ENCODE measurements at regions not wholly inside any gene's neighbourhood (a gene's known extent, or its start where the extent isn't known, plus 50 kb on each side); places are given as distances from the start of the nearest gene placed in this dataset.

DNA sequence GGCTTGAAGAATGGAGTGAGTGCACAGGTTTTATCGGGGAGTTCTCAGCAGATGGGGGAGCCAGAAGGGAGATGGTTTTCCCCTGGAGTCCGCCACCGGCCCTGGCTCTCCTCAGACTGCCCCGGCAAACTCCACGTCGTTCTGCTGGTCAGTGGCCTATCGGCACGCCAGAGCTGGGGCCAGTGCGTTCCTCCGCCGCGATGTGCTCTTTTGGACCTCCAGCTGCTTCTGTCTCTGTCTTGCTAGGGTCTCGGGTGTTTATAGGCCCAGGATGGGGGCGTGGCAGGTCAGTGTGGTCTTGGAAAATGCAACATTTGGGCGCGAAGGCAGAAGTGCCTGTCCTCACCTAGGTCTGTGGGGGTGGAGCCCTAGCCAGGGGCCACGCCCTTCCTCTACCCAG lies 53.0 kb upstream of the ADTRP start:
- DNase-seq, result no peak
- H3K9me3 ChIP-seq (ENCODE audit: control insufficient read depth, low read depth, low read length), result no peaks in the 10 kb centered on the region
- H3K36me3 ChIP-seq (ENCODE audit: control insufficient read depth, insufficient read depth, low read length), result no peaks in the 10 kb centered on the region
- H3K4me1 ChIP-seq (ENCODE audit: control insufficient read depth, insufficient read depth, low read length), result peaks cover 2% of the 10 kb centered on the region
- WGBS (ENCODE audit: insufficient coverage, low lambda C conversion rate), result no CpG with 5 or more reads among the region's 17 CpGs
- no peaks in the 10 kb centered on the region for H3K27me3 ChIP-seq (ENCODE audit: control insufficient read depth, insufficient read depth, low read length)
- no peak overlapping the region for H3K4me3 ChIP-seq (ENCODE audit: low read length)
- H3K27ac ChIP-seq (ENCODE audit: low read length), result no peak overlapping the region

- H3K9me3 ChIP-seq (ENCODE audit: control insufficient read depth, low read depth, low read length), result no peaks in the 10 kb centered on the region
- DNase-seq, result no peak
- H3K4me1 ChIP-seq (ENCODE audit: control insufficient read depth, insufficient read depth, low read length), result peaks cover 2% of the 10 kb centered on the region
- no CpG with 5 or more reads among the region's 3 CpGs for WGBS (ENCODE audit: insufficient coverage, low lambda C conversion rate)
- H3K4me3 ChIP-seq (ENCODE audit: low read length), result no peak overlapping the region
- no peak overlapping the region for H3K27ac ChIP-seq (ENCODE audit: low read length)
- no peaks in the 10 kb centered on the region for H3K27me3 ChIP-seq (ENCODE audit: control insufficient read depth, insufficient read depth, low read length)
- no peaks in the 10 kb centered on the region for H3K36me3 ChIP-seq (ENCODE audit: control insufficient read depth, insufficient read depth, low read length)
Observed at GRCh38 chr6:11830520-11830919, 51.9 kb upstream of the ADTRP start.

DNA sequence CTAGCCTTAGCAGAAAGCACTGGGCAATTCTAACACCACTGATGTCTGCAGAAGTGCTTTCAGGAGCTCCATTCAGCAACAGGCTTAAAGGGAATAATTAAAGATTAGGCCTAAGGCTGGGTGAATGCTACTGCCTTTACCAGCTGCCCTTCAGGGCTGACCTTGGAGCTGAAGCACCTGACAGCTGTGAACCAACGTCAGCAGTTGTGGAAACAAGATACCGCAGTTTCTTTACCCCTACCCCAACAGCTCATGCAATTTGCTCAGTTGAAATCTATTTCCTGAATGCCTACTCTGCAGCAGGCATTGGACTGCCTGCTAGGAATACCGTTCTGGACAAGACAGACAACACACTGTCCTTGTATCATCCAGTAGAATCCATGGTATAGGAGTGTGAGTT lies 51.5 kb upstream of the ADTRP start:
- WGBS (ENCODE audit: insufficient coverage, low lambda C conversion rate), result no CpG with 5 or more reads among the region's 3 CpGs
- H3K27ac ChIP-seq (ENCODE audit: low read length), result no peak overlapping the region
- peak in 1 of 2 donors; percentile 49 for DNase-seq

GRCh38 chr6:11828262-11828870 lies 49.8 kb upstream of the ADTRP start:
- Histone ChIP-seq H3K27ac (ENCODE audit: low read length) (no peak overlapping the region), H3K27me3 (ENCODE audit: control insufficient read depth, insufficient read depth, low read length) (no peaks in the 10 kb centered on the region), H3K4me1 (ENCODE audit: control insufficient read depth, insufficient read depth, low read length) (peaks cover 2% of the 10 kb centered on the region), H3K9me3 (ENCODE audit: control insufficient read depth, low read depth, low read length) (no peaks in the 10 kb centered on the region), H3K36me3 (ENCODE audit: control insufficient read depth, insufficient read depth, low read length) (no peaks in the 10 kb centered on the region), H3K4me3 (ENCODE audit: low read length) (no peak overlapping the region)
- whole genome bisulfite sequencing (ENCODE audit: insufficient coverage, low lambda C conversion rate), result 82% methylated on average over 1 of the region's 6 CpGs
- DNase-seq, result no peak

More for the DNA sequence above, 51.5 kb upstream of the ADTRP start:
- Histone ChIP-seq H3K36me3 (ENCODE audit: control insufficient read depth, insufficient read depth, low read length) (no peaks in the 10 kb centered on the region), H3K4me3 (ENCODE audit: low read length) (no peak overlapping the region), H3K4me1 (ENCODE audit: control insufficient read depth, insufficient read depth, low read length) (peaks cover 2% of the 10 kb centered on the region), H3K27me3 (ENCODE audit: control insufficient read depth, insufficient read depth, low read length) (no peaks in the 10 kb centered on the region), H3K9me3 (ENCODE audit: control insufficient read depth, low read depth, low read length) (no peaks in the 10 kb centered on the region)
